ENCODE measurements at regions not wholly inside any gene's neighbourhood (a gene's known extent, or its start where the extent isn't known, plus 50 kb on each side); places are given as distances from the start of the nearest gene placed in this dataset.

DNA sequence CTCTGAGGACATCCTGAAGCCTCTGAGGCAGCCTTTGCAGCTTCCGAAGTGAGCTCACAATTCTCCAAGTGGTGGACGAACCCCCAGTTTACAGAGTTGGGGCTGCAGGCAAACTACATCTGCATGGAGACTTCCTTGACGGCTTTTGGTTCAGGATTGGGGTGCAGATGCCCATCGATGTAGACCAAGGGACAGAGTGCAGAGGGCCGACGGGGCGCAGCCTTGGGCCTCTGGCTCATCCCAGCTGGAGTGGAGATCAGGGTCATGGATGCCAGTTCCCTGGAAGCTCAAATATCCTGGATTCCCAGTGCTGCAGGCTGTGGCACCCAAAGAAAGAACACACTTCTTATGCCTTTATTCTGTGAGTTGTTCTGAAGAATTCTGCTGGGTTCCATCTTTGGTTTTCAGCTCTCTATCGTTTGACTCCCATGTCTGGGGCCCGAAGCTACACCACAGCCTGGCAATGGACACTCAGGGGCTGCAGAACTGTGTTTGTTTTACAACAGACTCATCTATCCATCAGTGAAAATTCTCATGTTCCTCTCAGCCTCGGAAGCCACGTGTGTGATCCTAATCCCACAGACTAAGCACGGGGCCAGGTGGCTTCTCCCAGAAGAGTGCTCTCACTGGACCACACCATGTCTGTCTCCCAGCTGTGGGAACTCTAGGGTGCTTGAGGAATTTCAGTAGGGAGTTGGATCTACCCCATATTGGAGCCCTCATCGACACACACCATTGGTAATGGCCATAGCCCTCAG, 414.1 kb upstream of the MYT1L start:
- TF ChIP-seq, protein P1, sequence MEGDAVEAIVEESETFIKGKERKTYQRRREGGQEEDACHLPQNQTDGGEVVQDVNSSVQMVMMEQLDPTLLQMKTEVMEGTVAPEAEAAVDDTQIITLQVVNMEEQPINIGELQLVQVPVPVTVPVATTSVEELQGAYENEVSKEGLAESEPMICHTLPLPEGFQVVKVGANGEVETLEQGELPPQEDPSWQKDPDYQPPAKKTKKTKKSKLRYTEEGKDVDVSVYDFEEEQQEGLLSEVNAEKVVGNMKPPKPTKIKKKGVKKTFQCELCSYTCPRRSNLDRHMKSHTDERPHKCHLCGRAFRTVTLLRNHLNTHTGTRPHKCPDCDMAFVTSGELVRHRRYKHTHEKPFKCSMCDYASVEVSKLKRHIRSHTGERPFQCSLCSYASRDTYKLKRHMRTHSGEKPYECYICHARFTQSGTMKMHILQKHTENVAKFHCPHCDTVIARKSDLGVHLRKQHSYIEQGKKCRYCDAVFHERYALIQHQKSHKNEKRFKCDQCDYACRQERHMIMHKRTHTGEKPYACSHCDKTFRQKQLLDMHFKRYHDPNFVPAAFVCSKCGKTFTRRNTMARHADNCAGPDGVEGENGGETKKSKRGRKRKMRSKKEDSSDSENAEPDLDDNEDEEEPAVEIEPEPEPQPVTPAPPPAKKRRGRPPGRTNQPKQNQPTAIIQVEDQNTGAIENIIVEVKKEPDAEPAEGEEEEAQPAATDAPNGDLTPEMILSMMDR (IDR thresholded peaks at IDR 0.05; ENCODE audit: low read length) = no peak
- no peak for TF ChIP-seq EZH2 (optimal IDR thresholded peaks at IDR 0.05; ENCODE audit: low read depth, low read length)

Data from MM.1S (cell line).